Spleen (tissue), 11 donors: ENCODE measurements at regions not wholly inside any gene's neighbourhood (a gene's known extent, or its start where the extent isn't known, plus 50 kb on each side); places are given as distances from the start of the nearest gene placed in this dataset.
A peak's percentile ranks its signal among the peaks of the same experiment; 100 is the strongest.

Experiments used
- DNase-seq: peaks from one replicate; pipeline ENCODE4 v3.0.0-alpha.2; 2020
- H3K27ac ChIP-seq, 8 donors: fragments of 200-600 bp; sonication (generic) in 7 of 8; 1 replicate in 4 of 8; 2 replicates in 4 of 8; pipeline versions ENCODE4 v1.5.0 to v1.8.0; 2016 to 2021; ENCODE audit warnings: inconsistent platforms in 4 of 8, mild to moderate bottlenecking in 4 of 8, moderate library complexity in 1 of 8
- H3K27me3 ChIP-seq, 7 donors: fragments of 200-600 bp; sonication (generic) in 6 of 7; replicated peaks in 1 of 7; 1 replicate in 4 of 7; 2 replicates in 3 of 7; pipeline versions ENCODE4 v1.5.0 to v1.8.0; 2016 to 2021; ENCODE audit warnings: inconsistent platforms in 3 of 7, mild to moderate bottlenecking in 1 of 7
- H3K36me3 ChIP-seq, 6 donors: fragments of 200-600 bp; sonication (generic) in 5 of 6; 1 replicate in 4 of 6; 2 replicates in 2 of 6; pipeline versions ENCODE4 v1.5.0 to v1.8.0; 2016 to 2021; ENCODE audit warnings: inconsistent platforms in 2 of 6
- H3K4me1 ChIP-seq, 6 donors: fragments of 200-600 bp; sonication (generic) in 5 of 6; 1 replicate in 3 of 6; 2 replicates in 3 of 6; pipeline versions ENCODE4 v1.5.0 to v1.8.0; 2016 to 2021; ENCODE audit warnings: inconsistent platforms in 3 of 6
- H3K4me3 ChIP-seq, 8 donors: fragments of 200-600 bp; sonication (generic) in 7 of 8; 1 replicate in 4 of 8; 2 replicates in 4 of 8; pipeline versions ENCODE4 v1.5.0 to v1.8.0; 2016 to 2021; ENCODE audit warnings: inconsistent platforms in 4 of 8, mild to moderate bottlenecking in 4 of 8, moderate library complexity in 2 of 8
- H3K9me3 ChIP-seq, 8 donors: fragments of 200-600 bp; sonication (generic) in 7 of 8; 1 replicate in 4 of 8; 2 replicates in 4 of 8; pipeline versions ENCODE4 v1.5.0 to v1.8.0; 2016 to 2021; ENCODE audit warnings: inconsistent platforms in 4 of 8
- CTCF ChIP-seq, 11 experiments: fragments of 200-600 bp in 7 of 11; fragments of 450-650 bp in 4 of 11; sonication (generic) in 4 of 11; IDR thresholded peaks in 8 of 11; conservative IDR thresholded peaks in 3 of 11; 1 replicate in 7 of 11; 2 replicates in 4 of 11; pipeline versions ENCODE4 v1.4.0 to v1.8.0; 2016 to 2021; ENCODE audit warnings: antibody characterized with exemption in 11 of 11, inconsistent platforms in 4 of 11, mild to moderate bottlenecking in 1 of 11
- POLR2A ChIP-seq, 3 donors: fragments of 450-650 bp; IDR thresholded peaks; one replicate each; pipeline ENCODE4 v1.5.1; 2017; ENCODE audit warnings: antibody characterized with exemption in 3 of 3, mild to moderate bottlenecking in 1 of 3
- POLR2AphosphoS5 ChIP-seq, 3 donors: sonication (generic); formaldehyde crosslinking; IDR thresholded peaks; one replicate each; pipeline ENCODE4 v1.5.1; 2017; ENCODE audit warnings: antibody characterized with exemption in 3 of 3
- WGBS, 5 donors: extraction: QIAGEN DNeasy Blood & Tissue Kit in 3 of 5; methylation state at CpG; one replicate each; pipeline versions ENCODE4 v1.1.5 to v1.1.7; 2013 to 2018; 5-methylcytosine and 5-hydroxymethylcytosine counted together
- intact Hi-C: fragments of 100-400 bp; cut with DNase I; formaldehyde crosslinking; loops from one replicate; pipeline ENCODE4 v1.15.0; 2023; ENCODE audit warnings: low total_unique reads
- donor health status: healthy with polysubstance abuse.
- donor health status: DM: no; HTN: no; CAD: no; lungs with moderate emphysema.
- donor health status: DM: no; HTN: no; CAD: no.
- donor health status: Bipolar disorder and iron deficiency.
- donor health status: healthy.
- donor health status: DM: no; HTN: no; CAD: no.
- donor health status: DM: yes; HTN: yes; CAD: no.

GRCh38 chr12:69069479-69069878 is 136.5 kb upstream of the CPM start:
- intact Hi-C loops, result no loop called here

GRCh38 chr12:69070319-69071090 is 137.5 kb upstream of the CPM start:
- DNase-seq, result no peak
- TF ChIP-seq POLR2AphosphoS5 (IDR thresholded peaks at IDR 0.05), result peak in 1 of 3 donors; percentile 11
- TF ChIP-seq CTCF (IDR thresholded peaks at IDR 0.05 in 8 of 11, conservative IDR thresholded peaks at IDR 0.05 in 3 of 11), result peak; percentile 54 to 93 (median 85)
- no peak for TF ChIP-seq POLR2A (IDR thresholded peaks at IDR 0.05)
- peak overlapping the region in 2 of 8 donors; percentile 6 to 31 for H3K27ac ChIP-seq
- no peaks in the 10 kb centered on the region for H3K9me3 ChIP-seq
- no peaks in the 10 kb centered on the region for H3K27me3 ChIP-seq
- H3K4me1 ChIP-seq, result peaks cover 0 to 14% (median 0%) of the 10 kb centered on the region in 6 donors
- no peak overlapping the region for H3K4me3 ChIP-seq
- 36 to 47% (median 44%) methylated on average over 6 of the region's 6 CpGs for WGBS, 5 donors
- intact Hi-C loops, result loop anchor here (10.0 kb wide), 1 partner anchor 206 kb away; no protein-coding TSS in a partner anchor
- no peaks in the 10 kb centered on the region for H3K36me3 ChIP-seq

More at GRCh38 chr12:69069479-69069878, 136.5 kb upstream of the CPM start:
- H3K4me3 ChIP-seq, result no peak overlapping the region
- no peaks in the 10 kb centered on the region for H3K27me3 ChIP-seq
- H3K9me3 ChIP-seq, result no peaks in the 10 kb centered on the region
- no peak overlapping the region for H3K27ac ChIP-seq
- peaks cover 0 to 14% (median 0%) of the 10 kb centered on the region in 6 donors for H3K4me1 ChIP-seq
- TF ChIP-seq POLR2A (IDR thresholded peaks at IDR 0.05), result no peak
- TF ChIP-seq POLR2AphosphoS5 (IDR thresholded peaks at IDR 0.05), result no peak
- TF ChIP-seq CTCF (IDR thresholded peaks at IDR 0.05 in 8 of 11, conservative IDR thresholded peaks at IDR 0.05 in 3 of 11), result no peak
- no peaks in the 10 kb centered on the region for H3K36me3 ChIP-seq
- 85 to 93% (median 90%) methylated on average over 10 of the region's 10 CpGs for WGBS, 5 donors
- DNase-seq, result no peak

GRCh38 chr12:69071091-69071370 is 138.1 kb upstream of the CPM start:
- Histone ChIP-seq H3K27me3 (no peaks in the 10 kb centered on the region), H3K27ac (peak overlapping the region in 2 of 8 donors; percentile 6 to 31), H3K4me1 (peaks cover 0 to 14% (median 0%) of the 10 kb centered on the region in 6 donors), H3K9me3 (no peaks in the 10 kb centered on the region), H3K36me3 (no peaks in the 10 kb centered on the region), H3K4me3 (no peak overlapping the region)
- no peak for DNase-seq
- intact Hi-C loops, result loop anchor here (10.0 kb wide), 1 partner anchor 206 kb away; no protein-coding TSS in a partner anchor
- no peak for TF ChIP-seq POLR2AphosphoS5 (IDR thresholded peaks at IDR 0.05)
- TF ChIP-seq POLR2A (IDR thresholded peaks at IDR 0.05), result no peak
- no peak for TF ChIP-seq CTCF (IDR thresholded peaks at IDR 0.05 in 8 of 11, conservative IDR thresholded peaks at IDR 0.05 in 3 of 11)
- WGBS, 5 donors, result 28 to 54% (median 32%) methylated on average over 1 of the region's 1 CpG

- H3K4me1 ChIP-seq, result peaks cover 0 to 14% (median 0%) of the 10 kb centered on the region in 6 donors
Observed at GRCh38 chr12:69073035-69073434, 140.1 kb upstream of the CPM start.

More at GRCh38 chr12:69073035-69073434, 140.1 kb upstream of the CPM start:
- Histone ChIP-seq H3K4me3 (no peak overlapping the region), H3K9me3 (no peaks in the 10 kb centered on the region), H3K36me3 (no peaks in the 10 kb centered on the region), H3K27me3 (no peaks in the 10 kb centered on the region), H3K27ac (no peak overlapping the region)
- TF ChIP-seq POLR2A (IDR thresholded peaks at IDR 0.05) (no peak), POLR2AphosphoS5 (IDR thresholded peaks at IDR 0.05) (no peak), CTCF (IDR thresholded peaks at IDR 0.05 in 8 of 11, conservative IDR thresholded peaks at IDR 0.05 in 3 of 11) (no peak)
- no peak for DNase-seq
- intact Hi-C loops, result loop anchor here (10.0 kb wide), 1 partner anchor 208 kb away; no protein-coding TSS in a partner anchor
